MM.1S (cell line): ENCODE measurements at regions not wholly inside any gene's neighbourhood (a gene's known extent, or its start where the extent isn't known, plus 50 kb on each side); places are given as distances from the start of the nearest gene placed in this dataset.

Experiments used
- DNase-seq: peaks from one replicate; pipeline ENCODE4 v3.0.0-alpha.2; 2015
- H2AFZ ChIP-seq: fragments of 300-600 bp; sonication (generic); 2 replicates; pipeline ENCODE4 v1.6.0; 2016; ENCODE audit warnings: antibody characterized with exemption, low read length
- H3F3A ChIP-seq: fragments of 300-600 bp; sonication (generic); 2 replicates; pipeline ENCODE4 v1.6.1; 2016; ENCODE audit warnings: mild to moderate bottlenecking, antibody characterized with exemption, low read length, moderate library complexity, mixed read lengths; ENCODE audit not compliant: insufficient read depth
- H3K27ac ChIP-seq: fragments of 300-600 bp; sonication (generic); 2 replicates; pipeline ENCODE4 v1.5.1; 2016; ENCODE audit warnings: mild to moderate bottlenecking, low read length
- H3K27me3 ChIP-seq: fragments of 300-600 bp; sonication (generic); replicated peaks from 2 replicates; pipeline ENCODE4 v1.6.0; 2016; ENCODE audit warnings: low read length; ENCODE audit not compliant: insufficient read depth
- H3K36me3 ChIP-seq: fragments of 300-600 bp; sonication (generic); replicated peaks from 2 replicates; pipeline ENCODE4 v1.6.1; 2016; ENCODE audit warnings: mild to moderate bottlenecking, low read length, mixed read lengths; ENCODE audit not compliant: insufficient read depth
- H3K4me1 ChIP-seq: fragments of 300-600 bp; sonication (generic); 2 replicates; pipeline ENCODE4 v1.6.1; 2016; ENCODE audit warnings: low read length, mixed read lengths
- H3K4me2 ChIP-seq: fragments of 300-600 bp; sonication (generic); 2 replicates; pipeline ENCODE4 v1.6.0; 2016; ENCODE audit warnings: low read depth, low read length
- H3K4me3 ChIP-seq: fragments of 300-600 bp; sonication (generic); 2 replicates; pipeline ENCODE4 v1.5.1; 2016; ENCODE audit warnings: low read length, mixed read lengths
- H3K79me2 ChIP-seq: fragments of 300-600 bp; sonication (generic); 2 replicates; pipeline ENCODE4 v1.6.1; 2016; ENCODE audit warnings: mixed run types, low read length, mixed read lengths
- H3K9ac ChIP-seq: fragments of 300-600 bp; sonication (generic); 2 replicates; pipeline ENCODE4 v1.6.1; 2016; ENCODE audit warnings: low read length, mixed read lengths
- H3K9me2 ChIP-seq: fragments of 300-600 bp; sonication (generic); replicated peaks from 2 replicates; pipeline ENCODE4 v1.6.1; 2016; ENCODE audit warnings: mild to moderate bottlenecking, low read length, mixed read lengths; ENCODE audit not compliant: insufficient read depth
- H3K9me3 ChIP-seq: fragments of 300-600 bp; sonication (generic); replicated peaks from 2 replicates; pipeline ENCODE4 v1.6.1; 2016; ENCODE audit warnings: mild to moderate bottlenecking, low read length, mixed read lengths; ENCODE audit not compliant: insufficient read depth
- H4K20me1 ChIP-seq: fragments of 300-600 bp; sonication (generic); 2 replicates; pipeline ENCODE4 v1.6.1; 2016; ENCODE audit warnings: mild to moderate bottlenecking, low read length, moderate library complexity, mixed read lengths; ENCODE audit not compliant: insufficient read depth
- EZH2 ChIP-seq: fragments of 300-600 bp; sonication (generic); optimal IDR thresholded peaks from 2 replicates; pipeline ENCODE3; 2017; ENCODE audit warnings: low read depth, mild to moderate bottlenecking, antibody characterized with exemption, low read length, mixed read lengths
- EZH2phosphoT487 ChIP-seq: fragments of 300-600 bp; sonication (generic); IDR thresholded peaks from 2 replicates; pipeline ENCODE4 v1.6.1; 2018; ENCODE audit warnings: antibody characterized with exemption, low read length
- TF ChIP-seq, protein P1 (sequence below): fragments of 300-600 bp; sonication (generic); IDR thresholded peaks from 2 replicates; pipeline ENCODE4 v1.5.1; 2016; ENCODE audit warnings: antibody characterized with exemption, low read length, mixed read lengths

DNA sequence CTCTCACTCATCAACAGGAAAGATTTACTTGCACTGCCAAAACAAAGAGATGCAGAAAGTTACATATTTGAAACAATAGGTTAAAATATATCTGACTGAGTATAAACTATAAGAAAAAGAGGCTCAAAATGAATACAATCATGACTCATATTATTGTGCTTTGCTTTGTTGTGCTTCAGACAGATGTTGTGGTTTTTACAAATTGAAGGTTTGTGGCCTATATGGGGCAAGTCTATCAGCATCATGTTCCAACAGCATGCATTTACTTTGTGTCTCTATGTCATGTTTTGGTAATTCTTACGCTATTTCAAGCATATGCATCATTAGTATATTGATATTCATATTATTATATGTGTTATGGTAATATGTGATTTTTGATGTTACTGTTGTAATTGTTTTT, 330.0 kb downstream of the PRR16 start:
- no peak for DNase-seq
- no peaks in the 10 kb centered on the region for H3K4me1 ChIP-seq
- H3K27me3 ChIP-seq: no peaks in the 10 kb centered on the region
- no peaks in the 10 kb centered on the region for H3K79me2 ChIP-seq
- H3K36me3 ChIP-seq: no peaks in the 10 kb centered on the region
- no peaks in the 10 kb centered on the region for H3K9me3 ChIP-seq
- no peak overlapping the region for H3K4me2 ChIP-seq
- H3K9ac ChIP-seq: no peak overlapping the region
- no peak overlapping the region for H3K4me3 ChIP-seq
- no peak for TF ChIP-seq EZH2phosphoT487
- TF ChIP-seq, protein P1, sequence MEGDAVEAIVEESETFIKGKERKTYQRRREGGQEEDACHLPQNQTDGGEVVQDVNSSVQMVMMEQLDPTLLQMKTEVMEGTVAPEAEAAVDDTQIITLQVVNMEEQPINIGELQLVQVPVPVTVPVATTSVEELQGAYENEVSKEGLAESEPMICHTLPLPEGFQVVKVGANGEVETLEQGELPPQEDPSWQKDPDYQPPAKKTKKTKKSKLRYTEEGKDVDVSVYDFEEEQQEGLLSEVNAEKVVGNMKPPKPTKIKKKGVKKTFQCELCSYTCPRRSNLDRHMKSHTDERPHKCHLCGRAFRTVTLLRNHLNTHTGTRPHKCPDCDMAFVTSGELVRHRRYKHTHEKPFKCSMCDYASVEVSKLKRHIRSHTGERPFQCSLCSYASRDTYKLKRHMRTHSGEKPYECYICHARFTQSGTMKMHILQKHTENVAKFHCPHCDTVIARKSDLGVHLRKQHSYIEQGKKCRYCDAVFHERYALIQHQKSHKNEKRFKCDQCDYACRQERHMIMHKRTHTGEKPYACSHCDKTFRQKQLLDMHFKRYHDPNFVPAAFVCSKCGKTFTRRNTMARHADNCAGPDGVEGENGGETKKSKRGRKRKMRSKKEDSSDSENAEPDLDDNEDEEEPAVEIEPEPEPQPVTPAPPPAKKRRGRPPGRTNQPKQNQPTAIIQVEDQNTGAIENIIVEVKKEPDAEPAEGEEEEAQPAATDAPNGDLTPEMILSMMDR: no peak
- TF ChIP-seq EZH2: no peak
- no peak overlapping the region for H3K27ac ChIP-seq
- no peaks in the 10 kb centered on the region for H3F3A ChIP-seq
- no peak overlapping the region for H2AFZ ChIP-seq
- no peaks in the 10 kb centered on the region for H4K20me1 ChIP-seq
- H3K9me2 ChIP-seq: no peaks in the 10 kb centered on the region

GRCh38 chr5:120803282-120803681, 339.2 kb downstream of the PRR16 start:
- Histone ChIP-seq H3K4me3 (no peak overlapping the region), H3K9ac (no peak overlapping the region), H3F3A (no peaks in the 10 kb centered on the region), H3K79me2 (no peaks in the 10 kb centered on the region), H3K27me3 (no peaks in the 10 kb centered on the region), H3K9me3 (no peaks in the 10 kb centered on the region), H3K36me3 (no peaks in the 10 kb centered on the region), H4K20me1 (no peaks in the 10 kb centered on the region), H3K4me2 (no peak overlapping the region), H3K9me2 (no peaks in the 10 kb centered on the region), H2AFZ (no peak overlapping the region), H3K4me1 (no peaks in the 10 kb centered on the region), H3K27ac (no peak overlapping the region)
- peak; percentile 34 for DNase-seq
- TF ChIP-seq, protein P1: peak; percentile 34
- TF ChIP-seq EZH2phosphoT487: no peak

- DNase-seq: no peak
Observed at GRCh38 chr5:120805131-120805530, 341.0 kb downstream of the PRR16 start.

More at GRCh38 chr5:120805131-120805530, 341.0 kb downstream of the PRR16 start:
- no peaks in the 10 kb centered on the region for H3K4me1 ChIP-seq
- H3K9ac ChIP-seq: no peak overlapping the region
- no peaks in the 10 kb centered on the region for H3F3A ChIP-seq
- H3K4me2 ChIP-seq: no peak overlapping the region
- no peaks in the 10 kb centered on the region for H3K36me3 ChIP-seq
- no peaks in the 10 kb centered on the region for H3K27me3 ChIP-seq
- H2AFZ ChIP-seq: no peak overlapping the region
- no peak overlapping the region for H3K27ac ChIP-seq
- TF ChIP-seq, protein P1: no peak
- TF ChIP-seq EZH2: no peak
- no peak for TF ChIP-seq EZH2phosphoT487
- no peaks in the 10 kb centered on the region for H4K20me1 ChIP-seq
- no peaks in the 10 kb centered on the region for H3K9me2 ChIP-seq
- no peak overlapping the region for H3K4me3 ChIP-seq
- H3K9me3 ChIP-seq: no peaks in the 10 kb centered on the region
- H3K79me2 ChIP-seq: no peaks in the 10 kb centered on the region
